NCI-H1436 (cell line): ENCODE measurements at regions not wholly inside any gene's neighbourhood (a gene's known extent, or its start where the extent isn't known, plus 50 kb on each side); places are given as distances from the start of the nearest gene placed in this dataset.

ENCODE experiments used
- DNase-seq: peaks from one replicate; lab custom pipeline; 2025; lab: John Stamatoyannopoulos, UW

- DNase-seq = no peak
Observed at GRCh38 chr18:30527226-30527625, 515.3 kb downstream of the DSC3 start.

DNA sequence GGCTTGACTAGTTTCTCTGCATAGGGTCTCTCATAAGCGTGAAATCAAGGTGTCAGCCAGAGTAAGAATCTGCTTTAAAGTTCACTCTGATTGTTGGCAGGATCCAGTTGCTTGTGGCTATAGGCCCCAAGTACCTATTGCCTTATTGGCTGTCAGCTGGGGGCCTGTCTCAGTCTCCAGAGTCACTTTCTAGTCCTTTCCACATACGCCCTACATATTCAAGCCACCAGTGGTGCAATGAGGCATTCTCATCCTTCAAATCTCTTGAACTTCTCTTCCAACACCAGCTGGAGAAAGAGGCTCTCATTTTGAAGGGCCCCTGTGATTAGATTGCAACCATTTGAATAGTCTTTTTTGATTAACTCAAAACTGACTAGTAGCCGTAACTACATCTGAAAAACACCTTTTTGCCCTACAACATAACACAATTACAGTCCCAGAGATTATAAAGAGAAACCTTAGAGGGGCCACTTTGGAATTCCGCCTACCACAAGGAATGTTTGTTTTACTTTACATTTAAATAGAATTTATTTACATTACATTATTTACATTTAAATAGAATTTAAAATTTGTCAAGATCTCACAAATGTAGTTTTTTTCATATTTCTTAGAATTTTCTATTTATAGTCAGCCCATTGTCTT is 520.1 kb downstream of the DSC3 start:
- DNase-seq = no peak

- no peak for DNase-seq
Observed at GRCh38 chr18:30514059-30514458, 528.5 kb downstream of the DSC3 start.

DNA sequence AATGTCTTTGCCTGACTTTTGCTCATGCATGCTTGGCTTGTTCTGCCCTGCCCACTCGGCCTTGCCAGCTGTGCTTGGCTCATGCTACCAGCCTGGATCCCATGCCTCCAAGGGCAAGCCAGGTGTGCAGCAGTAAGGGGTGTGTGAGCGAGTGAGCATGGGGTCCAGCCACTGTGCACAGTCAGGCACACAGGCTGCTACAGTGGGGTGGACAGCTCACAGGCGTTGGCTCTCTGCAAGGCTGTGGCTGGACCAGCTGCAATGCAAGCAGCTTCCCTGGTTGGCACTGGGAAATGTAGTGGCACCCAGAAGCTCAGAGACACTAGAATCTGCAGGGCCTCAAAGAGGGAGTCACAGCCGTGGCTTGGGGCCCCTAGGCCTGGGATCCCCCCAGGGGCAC is 529.7 kb downstream of the DSC3 start:
- DNase-seq = no peak

GRCh38 chr18:30510882-30511281 is 531.7 kb downstream of the DSC3 start:
- DNase-seq = no peak

DNA sequence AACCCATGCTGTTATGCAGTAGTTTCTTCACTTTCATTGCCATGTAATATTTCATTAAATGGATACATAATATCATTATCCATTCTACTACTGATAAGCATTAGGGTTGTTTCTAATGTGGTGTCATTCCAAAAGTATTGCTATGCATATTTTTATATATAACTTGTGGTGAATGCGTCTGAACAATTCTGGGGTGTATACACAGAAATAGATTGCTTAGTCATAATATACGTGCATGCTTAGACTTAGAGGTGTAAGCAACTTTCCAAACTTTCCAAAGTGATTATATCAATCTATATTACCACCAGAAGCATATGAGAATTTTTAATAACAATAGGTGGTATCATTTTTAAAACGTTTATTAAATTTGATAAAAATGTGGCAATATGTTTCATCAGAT is 540.9 kb downstream of the DSC3 start:
- DNase-seq = no peak

GRCh38 chr18:30500240-30500945 is 542.1 kb downstream of the DSC3 start:
- no peak for DNase-seq

DNA sequence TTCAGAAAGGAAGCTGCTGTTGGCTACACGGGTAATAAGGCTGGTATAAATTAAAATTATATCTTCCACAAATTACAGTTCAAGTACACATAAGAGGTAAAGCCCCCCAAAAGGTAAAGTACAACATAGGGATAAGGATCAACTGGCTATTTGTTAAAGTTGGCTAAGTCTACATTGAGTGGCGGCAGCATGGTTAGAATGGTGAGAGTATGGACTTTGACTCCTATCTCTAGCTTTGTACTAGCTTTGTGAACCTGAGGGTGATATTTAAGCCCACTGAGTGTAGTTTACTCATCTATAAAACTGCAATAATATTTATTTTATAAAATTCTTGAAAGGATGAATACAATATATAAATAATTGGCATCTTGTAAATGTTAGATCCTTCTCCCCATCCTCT is 542.8 kb downstream of the DSC3 start:
- no peak for DNase-seq

DNA sequence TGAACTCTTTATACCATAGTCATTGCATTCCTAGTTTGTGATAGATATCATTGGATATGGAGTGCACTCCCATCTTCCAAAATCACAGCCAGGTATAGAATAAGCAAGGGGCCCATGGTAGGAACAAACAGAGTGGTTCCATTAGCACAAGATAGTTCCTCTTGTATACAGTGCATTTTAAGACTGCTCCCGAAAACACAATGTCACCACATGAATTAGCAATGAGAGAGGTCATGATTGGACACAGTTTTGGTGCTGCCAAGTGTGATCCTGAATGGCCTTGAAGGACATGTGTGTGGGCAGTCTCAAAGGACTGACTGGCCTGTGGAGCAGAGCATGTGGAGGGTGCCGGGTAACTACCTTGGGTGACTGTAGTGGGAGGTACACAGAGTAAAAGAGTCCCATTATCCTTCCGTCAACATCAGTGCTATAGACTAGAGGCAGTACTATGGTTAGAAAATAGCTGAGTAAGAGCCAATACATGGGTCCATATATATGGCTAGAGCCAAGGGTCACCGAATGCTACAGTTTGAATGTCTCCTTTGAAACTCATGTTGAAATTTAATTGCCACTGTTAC is 549.9 kb downstream of the DSC3 start:
- DNase-seq = no peak

DNA sequence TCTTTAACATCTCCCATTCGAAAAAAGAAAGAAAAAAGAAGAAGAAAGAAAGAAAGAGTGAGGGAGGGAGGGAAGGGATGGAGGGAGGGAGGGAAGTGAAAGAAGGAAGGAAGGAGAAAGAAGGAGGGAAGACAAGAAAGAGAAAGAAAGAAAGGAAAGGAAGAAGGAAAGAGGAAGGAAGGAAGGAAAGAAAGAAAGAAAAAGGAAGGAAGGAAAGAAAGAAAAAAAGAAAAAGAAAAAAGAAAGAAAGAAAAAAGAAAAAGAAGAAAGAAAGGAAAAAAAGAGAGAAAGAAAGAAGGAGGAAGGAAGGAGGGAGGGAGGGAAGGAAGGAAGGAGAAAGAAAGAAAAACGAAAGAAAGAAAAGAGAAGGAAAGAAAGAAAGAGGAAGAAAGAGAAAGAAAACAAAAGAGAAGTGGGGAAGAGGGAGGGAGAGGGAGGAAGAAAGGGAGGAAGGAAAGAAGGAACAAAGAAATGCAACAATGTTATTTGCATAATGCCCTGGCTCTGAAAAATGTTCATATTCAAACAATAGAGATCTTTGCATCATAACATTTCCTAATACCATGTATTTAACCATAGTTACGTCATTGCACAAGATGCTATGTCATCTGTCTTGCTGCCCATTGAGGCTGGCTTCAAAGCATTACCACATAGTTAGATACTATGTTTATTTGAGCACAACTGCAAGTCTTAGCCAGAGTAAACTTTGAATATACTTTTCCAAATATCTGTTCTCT is 550.6 kb downstream of the DSC3 start:
- no peak for DNase-seq

- DNase-seq = no peak
Observed at GRCh38 chr18:30489890-30490643, 552.5 kb downstream of the DSC3 start.

DNA sequence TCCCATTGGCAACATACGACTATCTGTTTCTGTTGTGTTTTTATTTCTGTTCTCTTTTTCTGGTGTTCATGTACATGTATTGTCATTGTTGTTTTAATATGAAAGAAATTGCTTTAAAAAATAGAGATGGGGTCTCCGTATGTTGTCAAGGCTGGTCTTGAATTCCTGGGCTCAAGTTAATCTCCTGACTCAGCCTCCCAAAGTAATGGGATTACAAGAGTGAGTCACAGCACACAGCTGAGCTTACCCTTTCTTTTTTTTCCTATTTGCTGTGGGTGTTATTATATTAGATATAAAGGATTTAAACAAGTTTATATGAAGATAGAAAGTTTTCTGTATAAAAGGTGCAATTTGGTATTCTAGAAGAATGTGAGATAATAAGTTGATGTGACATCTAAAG is 554.6 kb downstream of the DSC3 start:
- DNase-seq = no peak

DNA sequence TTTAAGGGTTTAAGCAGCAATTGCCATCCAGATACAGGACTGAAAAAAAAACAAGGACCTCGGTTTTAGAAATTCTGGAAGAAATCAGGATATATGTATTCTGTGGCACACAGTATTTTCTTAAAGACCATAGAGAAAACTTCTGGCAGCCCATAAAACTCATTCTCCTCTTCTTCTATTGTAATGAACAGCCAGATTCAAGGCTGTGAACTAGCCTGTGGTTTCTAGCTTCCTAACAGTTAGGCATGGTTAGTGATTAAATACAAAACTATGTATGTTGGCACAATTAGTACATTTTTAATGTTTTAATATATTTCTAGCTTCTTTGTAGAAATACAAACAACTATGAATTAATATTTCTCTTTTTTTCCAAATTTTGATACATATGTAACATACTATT is 555.7 kb downstream of the DSC3 start:
- DNase-seq = no peak

DNA sequence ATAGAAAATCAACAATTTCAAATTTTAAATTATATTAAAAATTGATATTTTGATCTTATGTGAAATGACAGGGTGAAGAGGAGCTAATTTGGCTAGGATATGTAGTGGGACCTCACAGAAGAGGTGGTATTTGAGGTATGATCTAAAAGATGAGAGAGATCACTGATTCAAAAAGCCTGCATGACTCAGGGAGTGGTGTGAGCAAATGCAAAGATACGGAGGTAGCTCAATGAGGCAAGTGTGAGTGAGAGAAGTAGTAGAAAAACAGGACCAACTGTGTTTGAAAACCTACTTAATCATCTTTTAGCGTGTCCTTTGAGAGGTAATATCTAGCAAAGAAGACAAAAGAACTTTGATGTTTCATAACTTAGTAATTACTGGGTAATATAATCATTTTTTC is 557.5 kb downstream of the DSC3 start:
- no peak for DNase-seq

DNA sequence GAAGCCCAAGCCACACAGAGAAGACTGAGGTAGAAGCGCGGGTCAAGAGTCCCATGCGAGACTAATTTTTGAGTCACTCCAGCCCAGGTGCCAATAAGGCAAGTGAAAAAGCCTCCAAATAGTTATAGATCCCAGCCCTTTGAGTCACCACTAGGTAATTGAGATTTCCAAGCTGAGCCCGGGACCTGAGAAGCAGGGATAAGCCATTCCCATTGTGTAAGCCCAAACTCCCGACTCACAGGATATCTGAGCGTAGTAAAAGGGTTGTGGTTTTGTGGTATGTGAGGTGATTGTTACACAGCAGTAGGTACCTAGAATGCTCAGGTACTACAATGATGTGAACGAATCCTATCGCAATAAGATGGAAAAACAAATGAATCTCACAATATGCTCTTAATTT is 560.7 kb downstream of the DSC3 start:
- no peak for DNase-seq

GRCh38 chr18:30469091-30469490 is 573.5 kb downstream of the DSC3 start:
- DNase-seq = no peak

GRCh38 chr18:30465096-30465495 is 577.4 kb downstream of the DSC3 start:
- no peak for DNase-seq

DNA sequence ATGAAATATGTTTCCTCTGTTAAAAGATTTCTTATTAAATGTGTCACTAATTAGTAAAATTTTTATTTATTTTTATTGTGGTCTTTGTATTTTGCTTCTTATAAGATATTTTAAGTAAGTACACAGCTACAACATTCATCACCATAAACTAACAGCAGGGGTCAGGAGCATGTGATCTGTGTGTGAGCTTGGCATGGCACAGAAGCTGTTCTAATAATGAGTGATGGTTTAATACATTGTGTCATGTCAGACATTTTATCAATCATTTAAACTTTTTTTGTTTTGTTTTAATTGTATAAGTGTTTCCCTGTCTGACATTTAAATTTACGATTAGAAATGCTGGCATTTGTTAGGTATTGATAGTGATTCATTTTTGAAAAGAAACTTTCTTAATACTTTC is 585.4 kb downstream of the DSC3 start:
- no peak for DNase-seq

GRCh38 chr18:30455741-30456140 is 586.8 kb downstream of the DSC3 start:
- DNase-seq = no peak

- no peak for DNase-seq
Observed at GRCh38 chr18:30454920-30455319, 587.6 kb downstream of the DSC3 start.

- no peak for DNase-seq
Observed at GRCh38 chr18:30451981-30452380, 590.6 kb downstream of the DSC3 start.

- DNase-seq = no peak
Observed at GRCh38 chr18:30450927-30451326, 591.6 kb downstream of the DSC3 start.
